ENCODE measurements at regions not wholly inside any gene's neighbourhood (a gene's known extent, or its start where the extent isn't known, plus 50 kb on each side); places are given as distances from the start of the nearest gene placed in this dataset.
"Not testable (repeated sequence)": the region's sequence is repeated elsewhere in the genome, so short reads cannot be mapped to it uniquely, and the experiment has no call there.

GRCh38 chr4:173642509-173642908 lies 112.5 kb upstream of the HAND2 start:
- H3K4me3 ChIP-seq = no peak overlapping the region
- H3K27ac ChIP-seq = no peak overlapping the region
- 21 to 30% (median 24%) methylated on average over 3 of the region's 3 CpGs for WGBS, 3 donors
- H3K4me1 ChIP-seq = no peaks in the 10 kb centered on the region
- intact Hi-C loops (cut with DNase I) = no loop called here
- no peak for TF ChIP-seq CTCF (IDR thresholded peaks at IDR 0.05)
- H3K9me3 ChIP-seq = no peaks in the 10 kb centered on the region
- ATAC-seq (no peak), DNase-seq (no peak)
- H3K36me3 ChIP-seq (ENCODE audit: insufficient read depth in 1 of 2, low read depth in 1 of 2) = no peaks in the 10 kb centered on the region
- H3K27me3 ChIP-seq (ENCODE audit: insufficient read depth in 3 of 3, low read length in 2 of 3) = no peaks in the 10 kb centered on the region

- TF ChIP-seq CTCF (IDR thresholded peaks at IDR 0.05) = no peak
- Histone ChIP-seq H3K27ac (no peak overlapping the region), H3K36me3 (ENCODE audit: insufficient read depth in 1 of 2, low read depth in 1 of 2) (no peaks in the 10 kb centered on the region), H3K9me3 (peaks cover 21% of the 10 kb centered on the region), H3K4me1 (no peaks in the 10 kb centered on the region), H3K27me3 (ENCODE audit: insufficient read depth in 3 of 3, low read length in 2 of 3) (no peaks in the 10 kb centered on the region), H3K4me3 (no peak overlapping the region)
- intact Hi-C loops (cut with DNase I) = no loop called here
- ATAC-seq (no peak), DNase-seq (no peak)
These were observed 105.4 kb upstream of the HAND2 start for GRCh38 chr4:173635395-173635794.

GRCh38 chr4:173626277-173626676 lies 96.2 kb upstream of the HAND2 start:
- no peak overlapping the region for H3K27ac ChIP-seq
- no peak for ATAC-seq
- DNase-seq = no peak
- intact Hi-C loops (cut with DNase I) = no loop called here
- H3K36me3 ChIP-seq (ENCODE audit: insufficient read depth in 1 of 2, low read depth in 1 of 2) = no peaks in the 10 kb centered on the region
- WGBS, 3 donors = 80 to 88% (median 84%) methylated on average over 1 of the region's 1 CpG
- TF ChIP-seq CTCF (IDR thresholded peaks at IDR 0.05) = no peak
- peaks cover 0 to 2% (median 0%) of the 10 kb centered on the region in 3 donors for H3K27me3 ChIP-seq (ENCODE audit: insufficient read depth in 3 of 3, low read length in 2 of 3)
- H3K4me1 ChIP-seq = no peaks in the 10 kb centered on the region
- H3K9me3 ChIP-seq = peaks cover 18% of the 10 kb centered on the region
- H3K4me3 ChIP-seq = no peak overlapping the region

- H3K36me3 ChIP-seq (ENCODE audit: insufficient read depth in 1 of 2, low read depth in 1 of 2); H3K9me3 ChIP-seq; H3K4me3 ChIP-seq; intact Hi-C loops (cut with DNase I); ATAC-seq; H3K27ac ChIP-seq; H3K27me3 ChIP-seq (ENCODE audit: insufficient read depth in 3 of 3, low read length in 2 of 3); H3K4me1 ChIP-seq; DNase-seq: not testable (repeated sequence)
- WGBS, 3 donors = 80 to 86% (median 84%) methylated on average over 5 of the region's 5 CpGs
These were observed 88.6 kb upstream of the HAND2 start for GRCh38 chr4:173618648-173619047.

- H3K9me3 ChIP-seq = no peaks in the 10 kb centered on the region
- intact Hi-C loops (cut with DNase I) = no loop called here
- ATAC-seq (no peak), DNase-seq (no peak)
- H3K4me1 ChIP-seq = no peaks in the 10 kb centered on the region
- H3K27ac ChIP-seq = no peak overlapping the region
- TF ChIP-seq CTCF (IDR thresholded peaks at IDR 0.05) = no peak
- H3K36me3 ChIP-seq (ENCODE audit: insufficient read depth in 1 of 2, low read depth in 1 of 2) = no peaks in the 10 kb centered on the region
- no peak overlapping the region for H3K4me3 ChIP-seq
- 78 to 84% (median 78%) methylated on average over 2 of the region's 2 CpGs for WGBS, 3 donors
- H3K27me3 ChIP-seq (ENCODE audit: insufficient read depth in 3 of 3, low read length in 2 of 3) = no peaks in the 10 kb centered on the region
These were observed 79.1 kb upstream of the HAND2 start for GRCh38 chr4:173609158-173609557.

GRCh38 chr4:173608632-173609031 lies 78.6 kb upstream of the HAND2 start:
- ATAC-seq; H3K4me1 ChIP-seq; DNase-seq; H3K27me3 ChIP-seq (ENCODE audit: insufficient read depth in 3 of 3, low read length in 2 of 3); H3K36me3 ChIP-seq (ENCODE audit: insufficient read depth in 1 of 2, low read depth in 1 of 2); intact Hi-C loops (cut with DNase I); H3K4me3 ChIP-seq; H3K27ac ChIP-seq; H3K9me3 ChIP-seq: not testable (repeated sequence)
- WGBS, 3 donors = 34 to 43% (median 35%) methylated on average over 15 of the region's 15 CpGs

All from psoas muscle (tissue), 7 donors.